ENCODE measurements at regions not wholly inside any gene's neighbourhood (a gene's known extent, or its start where the extent isn't known, plus 50 kb on each side); places are given as distances from the start of the nearest gene placed in this dataset.

DNA sequence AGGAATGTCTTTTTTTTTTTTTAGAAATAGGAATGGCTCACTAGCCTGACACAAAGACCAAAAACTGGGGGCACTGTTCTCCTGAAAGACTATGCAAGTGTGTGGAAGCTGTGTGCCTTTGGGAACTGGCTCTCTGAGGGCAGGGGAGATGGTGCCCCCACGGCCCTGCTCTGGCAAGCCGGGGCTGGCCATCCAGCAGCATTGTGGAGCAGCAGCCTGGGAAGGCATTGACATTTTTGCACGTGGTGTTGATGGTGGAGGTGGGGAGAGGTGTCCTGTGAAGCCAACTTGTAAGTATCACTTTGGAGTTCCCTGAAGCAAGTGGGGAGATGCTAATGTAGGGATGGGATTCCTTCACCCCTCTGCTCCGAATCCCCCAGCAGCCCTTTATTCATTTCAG lies 460.1 kb downstream of the RPS6KC1 start:
- TF ChIP-seq, protein P1, sequence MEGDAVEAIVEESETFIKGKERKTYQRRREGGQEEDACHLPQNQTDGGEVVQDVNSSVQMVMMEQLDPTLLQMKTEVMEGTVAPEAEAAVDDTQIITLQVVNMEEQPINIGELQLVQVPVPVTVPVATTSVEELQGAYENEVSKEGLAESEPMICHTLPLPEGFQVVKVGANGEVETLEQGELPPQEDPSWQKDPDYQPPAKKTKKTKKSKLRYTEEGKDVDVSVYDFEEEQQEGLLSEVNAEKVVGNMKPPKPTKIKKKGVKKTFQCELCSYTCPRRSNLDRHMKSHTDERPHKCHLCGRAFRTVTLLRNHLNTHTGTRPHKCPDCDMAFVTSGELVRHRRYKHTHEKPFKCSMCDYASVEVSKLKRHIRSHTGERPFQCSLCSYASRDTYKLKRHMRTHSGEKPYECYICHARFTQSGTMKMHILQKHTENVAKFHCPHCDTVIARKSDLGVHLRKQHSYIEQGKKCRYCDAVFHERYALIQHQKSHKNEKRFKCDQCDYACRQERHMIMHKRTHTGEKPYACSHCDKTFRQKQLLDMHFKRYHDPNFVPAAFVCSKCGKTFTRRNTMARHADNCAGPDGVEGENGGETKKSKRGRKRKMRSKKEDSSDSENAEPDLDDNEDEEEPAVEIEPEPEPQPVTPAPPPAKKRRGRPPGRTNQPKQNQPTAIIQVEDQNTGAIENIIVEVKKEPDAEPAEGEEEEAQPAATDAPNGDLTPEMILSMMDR (conservative IDR thresholded peaks at IDR 0.05): no peak
- no peak for TF ChIP-seq ZFX (IDR thresholded peaks at IDR 0.05)
